ENCODE measurements at regions not wholly inside any gene's neighbourhood (a gene's known extent, or its start where the extent isn't known, plus 50 kb on each side); places are given as distances from the start of the nearest gene placed in this dataset.

DNA sequence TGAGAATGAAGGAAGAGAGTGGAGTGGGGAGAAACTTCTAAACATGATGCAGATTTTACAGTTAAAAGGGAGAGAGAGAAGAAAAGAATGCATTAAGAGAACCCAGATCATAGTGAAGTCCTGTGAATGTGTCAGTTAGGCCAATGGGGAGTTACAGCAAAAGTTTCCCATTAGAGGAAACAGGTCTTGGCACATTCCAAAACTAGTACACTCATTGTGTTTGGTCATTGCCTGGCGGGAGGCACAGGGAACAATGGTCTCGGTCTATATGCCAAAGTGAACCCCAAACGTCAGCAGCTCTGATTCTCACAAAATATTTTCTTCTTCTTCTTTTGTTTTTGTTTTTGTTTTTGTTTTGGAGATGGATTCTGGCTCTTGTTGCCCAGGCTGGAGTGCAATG lies 284.5 kb upstream of the CTSO start:
- DNase-seq (ENCODE audit: low read depth), result no peak

DNA sequence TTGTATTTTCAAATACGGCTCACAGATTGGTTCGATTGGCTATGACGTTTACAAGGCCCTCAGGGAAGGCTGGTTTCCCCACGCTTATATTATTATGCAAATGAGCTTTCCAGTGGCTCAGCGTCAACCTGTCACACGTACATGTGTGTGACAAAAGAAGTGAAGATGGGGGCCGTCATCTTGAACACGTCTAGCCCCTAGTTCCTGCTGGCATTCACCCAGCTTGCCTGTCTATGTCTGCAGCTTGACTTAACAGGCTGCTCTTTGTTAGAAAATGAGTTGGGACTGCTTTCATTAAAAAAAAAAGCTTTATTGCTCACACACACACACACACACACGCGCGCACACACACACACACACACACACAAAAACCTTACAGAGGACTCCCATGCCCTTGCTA lies 283.6 kb upstream of the CTSO start:
- no peak for DNase-seq (ENCODE audit: low read depth)

- no peak for DNase-seq (ENCODE audit: low read depth)
Observed at GRCh38 chr4:156230176-156230575, 276.5 kb upstream of the CTSO start.

- DNase-seq (ENCODE audit: low read depth), result no peak
Observed at GRCh38 chr4:156228676-156229075, 275.0 kb upstream of the CTSO start.

- DNase-seq (ENCODE audit: low read depth), result no peak
Observed at GRCh38 chr4:156227321-156227720, 273.7 kb upstream of the CTSO start.

DNA sequence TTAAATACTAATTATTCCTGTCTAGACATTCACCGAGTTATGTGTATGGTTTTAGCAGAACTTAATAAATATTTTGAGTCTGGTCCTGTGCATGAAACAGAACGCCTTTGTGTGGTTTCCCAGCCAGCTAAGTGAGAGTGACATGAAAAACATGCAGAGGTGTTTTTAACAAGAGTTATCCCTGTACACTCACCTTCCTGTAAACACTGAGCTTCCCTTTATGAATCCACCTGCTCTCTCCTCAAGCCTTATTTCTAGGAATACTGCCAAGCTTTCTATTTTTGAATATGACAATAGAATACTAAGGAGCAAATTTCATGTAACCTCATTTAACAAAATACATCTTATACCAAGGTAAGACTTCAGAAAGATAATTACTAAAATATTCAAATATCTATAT lies 270.3 kb upstream of the CTSO start:
- no peak for DNase-seq (ENCODE audit: low read depth)

DNA sequence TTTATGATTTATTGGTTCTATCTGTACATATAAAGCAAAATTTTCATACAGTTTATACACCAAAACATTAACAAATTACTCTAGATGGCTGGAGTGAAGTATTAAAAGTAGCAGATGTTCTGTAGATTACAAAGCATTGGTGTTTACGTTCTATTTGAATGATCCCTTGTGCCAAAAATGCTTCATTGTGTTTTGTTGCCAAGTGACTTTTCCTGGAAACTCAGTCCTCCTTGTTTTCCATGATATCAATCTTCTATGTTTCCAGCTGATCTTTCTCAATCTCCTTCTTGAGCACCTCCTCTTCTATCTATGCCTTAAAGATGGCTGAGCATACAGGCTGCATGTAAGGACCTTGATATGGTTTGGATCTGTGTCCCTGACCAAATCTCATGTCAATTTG lies 263.6 kb upstream of the CTSO start:
- DNase-seq (ENCODE audit: low read depth), result no peak

DNA sequence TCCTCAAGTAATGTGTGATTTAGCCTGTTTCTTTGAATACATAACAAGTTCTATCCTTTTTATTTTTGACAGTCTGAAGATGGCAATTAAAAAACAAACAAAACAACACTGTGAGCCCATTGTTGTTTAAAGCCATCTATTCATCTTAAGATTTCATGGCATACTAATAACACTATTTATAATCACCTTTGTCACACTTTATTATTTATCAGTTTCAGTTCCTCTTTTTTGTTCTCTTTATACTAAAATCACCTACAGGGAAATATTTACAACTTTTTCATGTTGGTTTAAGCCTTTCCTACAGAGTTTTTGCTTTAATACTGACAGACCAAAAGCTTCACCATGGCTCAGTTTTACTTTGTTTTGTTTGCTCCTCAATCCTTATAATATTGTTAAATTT lies 247.4 kb upstream of the CTSO start:
- no peak for DNase-seq (ENCODE audit: low read depth)

DNA sequence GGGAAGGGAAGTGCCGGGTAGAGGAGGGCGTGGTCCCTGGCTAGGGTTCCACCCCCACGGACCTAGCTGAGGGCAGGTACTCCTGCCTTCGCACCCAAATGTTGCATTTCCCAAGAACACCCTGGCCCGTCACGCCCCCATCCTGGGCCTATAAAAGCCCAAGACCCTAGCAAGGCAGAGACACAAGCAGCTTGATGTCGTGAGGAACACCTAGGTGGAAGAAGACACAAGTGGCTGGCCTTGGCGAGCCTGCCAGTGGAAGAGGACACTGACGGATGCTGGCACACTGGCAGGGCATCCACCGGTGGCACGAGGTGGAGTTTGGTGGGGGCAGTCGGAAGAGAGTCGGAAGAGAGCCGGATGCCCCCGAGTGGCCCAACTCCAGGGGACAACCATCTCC lies 244.8 kb upstream of the CTSO start:
- DNase-seq (ENCODE audit: low read depth), result no peak

DNA sequence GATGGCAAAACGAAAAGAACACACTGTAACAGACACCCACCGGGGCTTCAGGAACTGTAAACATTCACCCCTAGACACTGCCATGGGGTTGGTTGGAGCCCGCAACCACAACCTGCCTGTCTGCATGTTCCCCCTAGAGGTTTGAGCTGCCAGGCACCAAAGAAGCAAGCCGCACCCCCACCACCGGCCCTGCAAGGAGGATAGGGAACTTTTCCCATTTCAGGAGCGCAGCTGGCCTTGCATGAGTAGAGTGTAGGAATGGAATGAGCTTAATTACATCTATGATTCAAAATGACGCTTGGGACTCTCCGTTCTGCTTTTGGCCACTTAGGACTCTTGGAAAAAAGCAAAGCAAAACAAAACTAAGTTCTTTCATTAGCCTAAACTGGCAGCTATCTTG lies 243.6 kb upstream of the CTSO start:
- no peak for DNase-seq (ENCODE audit: low read depth)

GRCh38 chr4:156196722-156197121 lies 243.1 kb upstream of the CTSO start:
- no peak for DNase-seq (ENCODE audit: low read depth)

DNA sequence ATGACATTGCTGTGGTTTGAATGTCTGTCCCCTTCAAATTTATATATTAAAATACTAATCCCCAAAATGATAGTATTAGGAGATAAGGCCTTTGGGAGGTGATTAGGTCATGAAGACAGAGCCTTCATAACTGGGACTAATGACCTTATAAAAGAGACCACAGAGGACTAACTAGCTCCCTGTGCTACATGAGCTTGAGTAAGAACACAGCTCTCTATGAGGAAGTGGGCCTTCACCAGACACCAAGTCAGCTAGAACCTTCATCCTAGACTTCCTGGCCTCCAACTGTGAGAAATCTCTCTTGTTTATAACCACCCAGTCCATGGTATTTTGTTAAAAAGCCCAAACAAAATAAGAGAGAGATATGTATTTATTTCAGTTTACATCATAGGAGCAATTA lies 242.2 kb upstream of the CTSO start:
- DNase-seq (ENCODE audit: low read depth), result no peak

GRCh38 chr4:156194896-156195295 lies 241.2 kb upstream of the CTSO start:
- DNase-seq (ENCODE audit: low read depth), result no peak

DNA sequence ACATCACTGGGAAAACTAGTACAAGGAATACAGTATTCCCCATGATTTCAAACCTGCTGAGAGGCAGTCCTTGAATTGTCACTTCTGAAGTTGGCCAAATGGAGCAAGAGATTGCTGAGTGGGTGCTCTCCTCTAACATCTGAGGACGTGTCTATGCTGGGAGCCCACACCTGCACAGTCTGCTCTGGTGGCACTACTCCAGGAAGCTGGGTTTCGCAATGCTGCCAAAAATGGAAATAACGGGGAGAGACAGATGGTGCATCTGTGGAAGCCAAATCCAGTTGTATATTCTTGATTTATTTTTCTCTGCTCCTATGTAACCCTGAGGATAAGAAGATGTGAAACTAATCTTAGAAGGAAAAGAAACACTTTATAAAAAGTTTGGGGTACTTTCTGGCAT lies 240.1 kb upstream of the CTSO start:
- DNase-seq (ENCODE audit: low read depth), result no peak

GRCh38 chr4:156193106-156193505 lies 239.4 kb upstream of the CTSO start:
- DNase-seq (ENCODE audit: low read depth), result no peak

DNA sequence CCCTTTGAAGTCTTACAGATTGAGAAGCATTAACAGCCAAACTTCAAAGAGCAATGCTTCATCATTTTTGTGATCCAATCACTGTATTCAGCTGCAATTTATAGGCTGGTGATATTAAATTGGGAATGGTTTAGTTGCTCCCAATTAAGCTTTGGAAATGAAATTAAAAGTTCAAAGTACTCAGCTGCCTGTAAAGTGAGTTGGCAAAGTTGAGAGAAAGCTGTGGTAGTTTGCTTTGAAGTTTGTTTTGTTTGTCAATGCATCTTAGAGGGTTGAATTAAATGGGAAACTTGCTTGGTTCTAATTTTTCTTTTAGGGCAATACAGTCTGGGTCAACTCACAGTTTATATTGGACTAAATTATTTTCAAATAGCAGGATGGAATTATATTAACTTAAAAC lies 238.4 kb upstream of the CTSO start:
- no peak for DNase-seq (ENCODE audit: low read depth)

GRCh38 chr4:156191044-156191781 lies 237.5 kb upstream of the CTSO start:
- DNase-seq (ENCODE audit: low read depth), result no peak

- DNase-seq (ENCODE audit: low read depth), result peak; percentile 65
Observed at GRCh38 chr4:156190615-156191014, 236.9 kb upstream of the CTSO start.

DNA sequence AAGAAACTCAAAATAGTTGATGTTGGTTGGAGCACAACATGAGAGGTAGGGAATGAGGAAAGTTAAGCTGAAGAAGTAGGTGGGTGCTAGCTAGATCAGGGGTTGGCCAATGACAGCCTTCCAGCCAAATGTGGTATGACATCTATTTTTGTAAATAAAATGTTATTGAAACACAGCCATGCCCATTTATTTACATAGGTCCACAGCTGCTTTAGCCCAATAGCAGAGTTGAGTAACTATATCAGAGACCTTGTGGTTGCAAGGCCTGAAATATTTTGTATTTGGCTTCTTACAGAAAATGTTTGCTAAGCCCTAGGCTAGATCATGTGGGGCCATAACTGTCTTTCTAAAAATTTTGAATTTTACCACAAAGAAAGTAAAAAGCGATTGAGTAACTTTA lies 234.9 kb upstream of the CTSO start:
- DNase-seq (ENCODE audit: low read depth), result no peak

- DNase-seq (ENCODE audit: low read depth), result no peak
Observed at GRCh38 chr4:156186111-156186510, 232.4 kb upstream of the CTSO start.

DNA sequence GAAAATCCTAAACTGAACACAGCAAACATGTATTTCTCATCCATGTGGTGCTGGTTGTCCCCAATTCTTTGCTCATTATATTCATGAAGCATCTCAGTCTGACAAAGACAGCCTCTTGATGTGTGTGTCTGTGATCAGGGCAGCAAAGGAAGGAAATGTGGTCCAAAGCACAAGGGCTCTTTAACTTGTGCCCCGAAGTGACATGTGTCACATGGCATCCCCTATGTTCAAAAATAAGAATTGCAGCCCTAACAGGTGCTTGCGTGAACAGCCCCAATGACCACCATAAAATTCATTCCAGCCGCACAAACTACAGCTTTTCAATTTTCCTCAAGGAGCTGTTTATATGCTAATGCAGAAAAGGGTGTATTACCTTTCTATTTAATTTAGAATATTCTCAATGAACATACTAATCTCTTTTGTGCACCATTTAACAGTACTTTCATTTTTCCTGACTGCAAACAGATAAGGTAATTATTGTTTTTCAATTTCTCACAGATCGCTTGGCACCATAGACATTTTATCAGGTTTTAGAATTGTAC lies 231.9 kb upstream of the CTSO start:
- no peak for DNase-seq (ENCODE audit: low read depth)

- DNase-seq (ENCODE audit: low read depth), result no peak
Observed at GRCh38 chr4:156182269-156182668, 228.6 kb upstream of the CTSO start.

DNA sequence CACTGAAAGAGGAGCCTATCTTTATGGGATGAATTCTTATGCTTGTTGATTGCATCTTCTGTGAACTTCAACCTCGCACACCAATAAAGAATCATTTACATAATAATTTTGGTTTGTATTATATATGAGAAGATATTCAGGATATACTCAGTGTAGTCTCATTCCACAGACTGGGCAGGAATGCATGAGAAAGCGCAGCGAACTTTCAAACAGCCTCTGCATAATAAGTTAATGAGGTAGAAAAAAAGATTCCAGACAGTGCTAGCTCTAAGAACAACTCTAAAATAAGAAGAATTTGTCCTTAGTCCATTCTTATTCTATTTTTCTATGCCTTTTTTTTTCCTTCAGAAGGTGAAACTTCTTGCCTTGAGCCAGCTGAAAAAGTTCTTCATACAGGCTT lies 224.3 kb upstream of the CTSO start:
- DNase-seq (ENCODE audit: low read depth), result no peak

GRCh38 chr4:156176896-156177295 lies 223.2 kb upstream of the CTSO start:
- no peak for DNase-seq (ENCODE audit: low read depth)

All from HS-5 (cell line).